ENCODE measurements at regions not wholly inside any gene's neighbourhood (a gene's known extent, or its start where the extent isn't known, plus 50 kb on each side); places are given as distances from the start of the nearest gene placed in this dataset.

GRCh38 chr1:88169939-88170338 lies 514.1 kb upstream of the PKN2 start:
- no peak for TF ChIP-seq POLR2A (IDR thresholded peaks at IDR 0.05)
- TF ChIP-seq CTCF (IDR thresholded peaks at IDR 0.05) = no peak
- TF ChIP-seq EP300 (IDR thresholded peaks at IDR 0.05) = no peak
